OCI-LY7 (cell line): ENCODE measurements at regions not wholly inside any gene's neighbourhood (a gene's known extent, or its start where the extent isn't known, plus 50 kb on each side); places are given as distances from the start of the nearest gene placed in this dataset.

Experiments
- BruUV-seq: library from RNA; stranded (reverse); fragments of 400-500 nt; replicated peaks from 2 replicates; lab custom pipeline; 2021; lab: Mats Ljungman, UMichigan
- CTCF ChIA-PET: fragments of 300-600 bp; sonication (Branson Sonifier 250); formaldehyde crosslinking; loops from one replicate; lab custom pipeline; 2022; ENCODE audit warnings: antibody characterized with exemption; ENCODE audit not compliant: unreplicated experiment; lab: Charles Lee
- POLR2A ChIA-PET: fragments of 300-600 bp; sonication (Branson Sonifier 250); formaldehyde crosslinking; loops from one replicate; lab custom pipeline; 2022; ENCODE audit warnings: antibody characterized with exemption; lab: Charles Lee
- DNase-seq: peaks from one replicate; pipeline ENCODE4 v3.0.0-alpha.2; 2015; ENCODE audit warnings: low spot score
- H2AFZ ChIP-seq: fragments of 200-600 bp; sonication (generic), shearing (Covaris generic); 2 replicates; pipeline ENCODE4 v1.6.1; 2014; ENCODE audit warnings: mild to moderate bottlenecking, antibody characterized with exemption, low read length, moderate library complexity
- H3K27ac ChIP-seq: fragments of 200-600 bp; sonication (generic); 2 replicates; pipeline ENCODE4 v1.5.1; 2014; ENCODE audit warnings: mixed run types, low read depth, mild to moderate bottlenecking, moderate library complexity, low read length, inconsistent platforms; ENCODE audit not compliant: poor library complexity, severe bottlenecking
- H3K36me3 ChIP-seq: fragments of 200-600 bp; sonication (generic); 2 replicates; pipeline ENCODE4 v1.6.1; 2014; ENCODE audit warnings: mild to moderate bottlenecking, antibody characterized with exemption, low read length, moderate library complexity, mixed read lengths; ENCODE audit not compliant: insufficient read depth
- H3K4me1 ChIP-seq: fragments of 200-600 bp; sonication (generic); 2 replicates; pipeline ENCODE4 v1.5.1; 2014; ENCODE audit warnings: mild to moderate bottlenecking, low read length; ENCODE audit not compliant: insufficient read depth, poor library complexity, severe bottlenecking
- H3K4me2 ChIP-seq: fragments of 200-600 bp; sonication (generic); 2 replicates; pipeline ENCODE4 v1.6.1; 2014; ENCODE audit warnings: mild to moderate bottlenecking, low read length
- H3K4me3 ChIP-seq: fragments of 200-600 bp; sonication (generic); 2 replicates; pipeline ENCODE4 v1.5.1; 2014; ENCODE audit warnings: mild to moderate bottlenecking, low read depth, low read length; ENCODE audit not compliant: poor library complexity, severe bottlenecking
- H3K79me2 ChIP-seq: fragments of 200-600 bp; sonication (generic); 2 replicates; pipeline ENCODE4 v1.6.1; 2016; ENCODE audit warnings: low read depth, mild to moderate bottlenecking, low read length, moderate library complexity, mixed read lengths; ENCODE audit not compliant: insufficient read depth
- H3K9me2 ChIP-seq: fragments of 200-600 bp; sonication (generic); 2 replicates; pipeline ENCODE4 v1.6.1; 2016; ENCODE audit warnings: mild to moderate bottlenecking, low read length, mixed read lengths; ENCODE audit not compliant: insufficient read depth
- H3K9me3 ChIP-seq: fragments of 200-600 bp; sonication (generic); 2 replicates; pipeline ENCODE4 v1.6.1; 2014; ENCODE audit warnings: mild to moderate bottlenecking, mixed run types, low read length, mixed read lengths
- H4K20me1 ChIP-seq: fragments of 200-600 bp; sonication (generic); 2 replicates; pipeline ENCODE4 v1.6.1; 2014; ENCODE audit warnings: mild to moderate bottlenecking, antibody characterized with exemption, low read length, moderate library complexity, mixed read lengths; ENCODE audit not compliant: insufficient read depth
- CTCF ChIP-seq: fragments of 200-600 bp; sonication (generic); conservative IDR thresholded peaks from 2 replicates; pipeline ENCODE4 v1.5.1; 2014; ENCODE audit warnings: mild to moderate bottlenecking, antibody characterized with exemption, low read length, moderate library complexity, mixed read lengths
- EZH2phosphoT487 ChIP-seq: fragments of 200-600 bp; sonication (generic); IDR thresholded peaks from 2 replicates; pipeline ENCODE4 v1.6.1; 2018; ENCODE audit warnings: low read depth, borderline replicate concordance, mild to moderate bottlenecking, mixed run types, antibody characterized with exemption, low read length, moderate library complexity, mixed read lengths
- intact Hi-C: fragments of 100-400 bp; cut with micrococcal nuclease; formaldehyde crosslinking; loops from one replicate; pipeline ENCODE4 v1.10.0; 2022; ENCODE audit not compliant: unreplicated experiment

GRCh38 chr3:192077795-192078497 lies 617.0 kb downstream of the PYDC2 start:
- DNase-seq = no peak
- Histone ChIP-seq H3K9me3 (no peaks in the 10 kb centered on the region), H3K4me2 (no peak overlapping the region), H3K9me2 (no peaks in the 10 kb centered on the region), H4K20me1 (no peaks in the 10 kb centered on the region), H2AFZ (no peak overlapping the region), H3K27ac (no peak overlapping the region), H3K4me1 (no peaks in the 10 kb centered on the region), H3K36me3 (no peaks in the 10 kb centered on the region), H3K4me3 (no peak overlapping the region), H3K79me2 (no peaks in the 10 kb centered on the region)
- ChIA-PET CTCF (no interaction called here), POLR2A (interaction anchor here (0.6 to 1.6 kb wide), 3 partner anchors 45 to 723 kb away, joined by 3 to 6 read pairs (median 4); no protein-coding TSS in a partner anchor)
- BruUV-seq = no TSS peak
- TF ChIP-seq EZH2phosphoT487 (no peak), CTCF (no peak)
- intact Hi-C loops = no loop called here

GRCh38 chr3:192079098-192079497 lies 618.1 kb downstream of the PYDC2 start:
- CTCF ChIA-PET = no interaction called here
- POLR2A ChIA-PET = interaction anchor here (1.3 kb wide), 1 partner anchor 61 kb away, joined by 3 read pairs; no protein-coding TSS in a partner anchor
- intact Hi-C loops = no loop called here
- Histone ChIP-seq H2AFZ (no peak overlapping the region), H3K36me3 (no peaks in the 10 kb centered on the region), H3K27ac (no peak overlapping the region), H3K4me2 (no peak overlapping the region), H3K9me3 (no peaks in the 10 kb centered on the region), H3K9me2 (no peaks in the 10 kb centered on the region), H3K79me2 (no peaks in the 10 kb centered on the region), H3K4me3 (no peak overlapping the region), H4K20me1 (no peaks in the 10 kb centered on the region), H3K4me1 (no peaks in the 10 kb centered on the region)
- DNase-seq = no peak
- BruUV-seq = no TSS peak
- no peak for TF ChIP-seq CTCF
- no peak for TF ChIP-seq EZH2phosphoT487

GRCh38 chr3:192080336-192080735 lies 619.4 kb downstream of the PYDC2 start:
- no peaks in the 10 kb centered on the region for H3K9me2 ChIP-seq
- no peak overlapping the region for H3K4me2 ChIP-seq
- ChIA-PET CTCF (no interaction called here), POLR2A (interaction anchor here (0.7 to 1.3 kb wide), 4 partner anchors 23 to 272 kb away, joined by 3 to 4 read pairs (median 4); no protein-coding TSS in a partner anchor)
- no peak overlapping the region for H2AFZ ChIP-seq
- H4K20me1 ChIP-seq = no peaks in the 10 kb centered on the region
- H3K4me3 ChIP-seq = no peak overlapping the region
- H3K9me3 ChIP-seq = no peaks in the 10 kb centered on the region
- TF ChIP-seq CTCF (no peak), EZH2phosphoT487 (no peak)
- DNase-seq = no peak
- no peaks in the 10 kb centered on the region for H3K36me3 ChIP-seq
- BruUV-seq = no TSS peak
- no peaks in the 10 kb centered on the region for H3K79me2 ChIP-seq
- intact Hi-C loops = no loop called here
- H3K27ac ChIP-seq = no peak overlapping the region
- no peaks in the 10 kb centered on the region for H3K4me1 ChIP-seq
